22Rv1 (cell line): ENCODE measurements at regions not wholly inside any gene's neighbourhood (a gene's known extent, or its start where the extent isn't known, plus 50 kb on each side); places are given as distances from the start of the nearest gene placed in this dataset.

ENCODE experiments used
- H3K27ac ChIP-seq: fragments of 450-650 bp; 2 replicates; pipeline ENCODE4 v1.5.1; 2017
- CTCF ChIP-seq: fragments of 450-650 bp; IDR thresholded peaks from 2 replicates; pipeline ENCODE4 v1.5.1; 2017; ENCODE audit warnings: mild to moderate bottlenecking
- ZFX ChIP-seq: fragments of 450-650 bp; IDR thresholded peaks from 2 replicates; pipeline ENCODE4 v1.6.1; 2017; ENCODE audit warnings: antibody characterized with exemption, borderline replicate concordance

- peak overlapping the region; percentile 45 for H3K27ac ChIP-seq
- TF ChIP-seq CTCF: no peak
- TF ChIP-seq ZFX: no peak
Measured at GRCh38 chr12:87116780-87117179, 860.6 kb upstream of the MGAT4C start.

- TF ChIP-seq ZFX: no peak
- TF ChIP-seq CTCF: no peak
- no peak overlapping the region for H3K27ac ChIP-seq
Measured at GRCh38 chr12:87112571-87113345, 856.6 kb upstream of the MGAT4C start.

- no peak overlapping the region for H3K27ac ChIP-seq
- TF ChIP-seq ZFX: no peak
- no peak for TF ChIP-seq CTCF
Measured at GRCh38 chr12:87107766-87108165, 851.6 kb upstream of the MGAT4C start.

GRCh38 chr12:87107270-87107669, 851.1 kb upstream of the MGAT4C start:
- H3K27ac ChIP-seq: no peak overlapping the region
- TF ChIP-seq CTCF (no peak), ZFX (no peak)

GRCh38 chr12:87096082-87096585, 839.9 kb upstream of the MGAT4C start:
- TF ChIP-seq CTCF: no peak
- no peak for TF ChIP-seq ZFX
- H3K27ac ChIP-seq: no peak overlapping the region

GRCh38 chr12:87094356-87094755, 838.2 kb upstream of the MGAT4C start:
- TF ChIP-seq ZFX (no peak), CTCF (no peak)
- H3K27ac ChIP-seq: no peak overlapping the region

- no peak for TF ChIP-seq CTCF
- TF ChIP-seq ZFX: no peak
- no peak overlapping the region for H3K27ac ChIP-seq
Measured at GRCh38 chr12:87092421-87092820, 836.2 kb upstream of the MGAT4C start.
